ENCODE measurements at regions not wholly inside any gene's neighbourhood (a gene's known extent, or its start where the extent isn't known, plus 50 kb on each side); places are given as distances from the start of the nearest gene placed in this dataset.

DNA sequence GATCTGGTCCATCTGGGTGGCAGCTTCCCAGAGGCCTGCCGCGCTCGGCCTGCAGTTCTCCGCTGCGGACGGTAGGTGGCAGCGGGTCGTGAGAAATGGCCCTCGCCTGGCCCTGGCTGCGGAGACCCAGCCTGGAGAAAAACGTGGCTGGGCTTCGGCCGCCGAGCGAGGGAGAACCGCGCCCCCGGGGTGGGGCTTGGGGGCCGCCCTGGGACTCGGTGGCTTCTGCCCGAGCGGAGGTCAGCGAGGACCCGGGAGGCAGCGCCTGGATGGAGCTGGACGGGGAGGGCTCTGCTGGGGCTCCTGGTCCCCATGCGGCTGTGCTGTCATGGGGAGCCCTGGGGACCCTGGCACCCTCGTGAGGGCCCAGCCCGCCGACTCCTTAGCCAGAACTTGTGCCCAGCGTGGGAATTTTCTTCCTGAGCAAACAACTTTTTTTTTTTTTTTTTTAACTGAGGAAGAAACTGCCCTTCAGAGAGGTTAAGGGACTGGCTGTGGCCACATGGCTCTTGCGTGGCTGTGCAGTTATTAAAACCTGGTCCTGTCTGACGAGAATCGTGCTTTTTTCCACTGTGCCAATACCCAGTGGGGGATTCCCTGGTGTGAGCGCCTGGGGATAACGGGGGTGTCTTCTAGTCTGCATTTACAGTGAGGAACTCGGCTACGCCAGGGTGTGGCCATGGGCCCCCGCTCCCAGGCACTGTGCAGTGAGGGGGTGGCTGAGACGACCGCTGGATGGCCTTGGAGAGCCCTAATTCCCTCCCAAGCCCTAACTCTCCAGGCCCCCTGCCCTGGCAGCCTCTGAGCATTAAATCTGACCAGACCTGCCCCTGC, 535.6 kb downstream of the INSC start:
- TSS peak; percentile 79 for BruUV-seq (replicated peaks)
- TF ChIP-seq EZH2 (IDR thresholded peaks at IDR 0.05; ENCODE audit: borderline replicate concordance, low read depth, low read length, poor library complexity, severe bottlenecking) = no peak
- TF ChIP-seq, protein P1, sequence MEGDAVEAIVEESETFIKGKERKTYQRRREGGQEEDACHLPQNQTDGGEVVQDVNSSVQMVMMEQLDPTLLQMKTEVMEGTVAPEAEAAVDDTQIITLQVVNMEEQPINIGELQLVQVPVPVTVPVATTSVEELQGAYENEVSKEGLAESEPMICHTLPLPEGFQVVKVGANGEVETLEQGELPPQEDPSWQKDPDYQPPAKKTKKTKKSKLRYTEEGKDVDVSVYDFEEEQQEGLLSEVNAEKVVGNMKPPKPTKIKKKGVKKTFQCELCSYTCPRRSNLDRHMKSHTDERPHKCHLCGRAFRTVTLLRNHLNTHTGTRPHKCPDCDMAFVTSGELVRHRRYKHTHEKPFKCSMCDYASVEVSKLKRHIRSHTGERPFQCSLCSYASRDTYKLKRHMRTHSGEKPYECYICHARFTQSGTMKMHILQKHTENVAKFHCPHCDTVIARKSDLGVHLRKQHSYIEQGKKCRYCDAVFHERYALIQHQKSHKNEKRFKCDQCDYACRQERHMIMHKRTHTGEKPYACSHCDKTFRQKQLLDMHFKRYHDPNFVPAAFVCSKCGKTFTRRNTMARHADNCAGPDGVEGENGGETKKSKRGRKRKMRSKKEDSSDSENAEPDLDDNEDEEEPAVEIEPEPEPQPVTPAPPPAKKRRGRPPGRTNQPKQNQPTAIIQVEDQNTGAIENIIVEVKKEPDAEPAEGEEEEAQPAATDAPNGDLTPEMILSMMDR (conservative IDR thresholded peaks at IDR 0.05; ENCODE audit: low read depth, low read length) = peak; percentile 93
- CTCF ChIA-PET = interaction anchor here (0.6 to 1.0 kb wide), 3 partner anchors 179 to 963 kb away, joined by 3 to 4 read pairs (median 3); no protein-coding TSS in a partner anchor
- Histone ChIP-seq H3K36me3 (ENCODE audit: insufficient read depth, low read length, poor library complexity, severe bottlenecking) (no peaks in the 10 kb centered on the region), H3K27ac (ENCODE audit: low read depth, low read length, poor library complexity, severe bottlenecking) (peak overlapping the region; percentile 75), H3K4me3 (ENCODE audit: low read depth, low read length, poor library complexity, severe bottlenecking) (peak overlapping the region; percentile 45), H3K27me3 (replicated peaks; ENCODE audit: insufficient read depth, low read depth, low read length, poor library complexity) (no peaks in the 10 kb centered on the region), H3K9me3 (ENCODE audit: low read depth, low read length, poor library complexity, severe bottlenecking) (no peaks in the 10 kb centered on the region), H3K4me1 (ENCODE audit: insufficient read depth, low read length, poor library complexity, severe bottlenecking) (peaks cover 7% of the 10 kb centered on the region)
- intact Hi-C loops (cut with micrococcal nuclease; ENCODE audit: unreplicated experiment) = loop anchor here (2.0 to 10.0 kb wide), 3 partner anchors 326 to 962 kb away; no protein-coding TSS in a partner anchor
- POLR2A ChIA-PET (ENCODE audit: low non-redundant PET) = no interaction called here
- peak; percentile 92 for DNase-seq (ENCODE audit: low spot score)

DNA sequence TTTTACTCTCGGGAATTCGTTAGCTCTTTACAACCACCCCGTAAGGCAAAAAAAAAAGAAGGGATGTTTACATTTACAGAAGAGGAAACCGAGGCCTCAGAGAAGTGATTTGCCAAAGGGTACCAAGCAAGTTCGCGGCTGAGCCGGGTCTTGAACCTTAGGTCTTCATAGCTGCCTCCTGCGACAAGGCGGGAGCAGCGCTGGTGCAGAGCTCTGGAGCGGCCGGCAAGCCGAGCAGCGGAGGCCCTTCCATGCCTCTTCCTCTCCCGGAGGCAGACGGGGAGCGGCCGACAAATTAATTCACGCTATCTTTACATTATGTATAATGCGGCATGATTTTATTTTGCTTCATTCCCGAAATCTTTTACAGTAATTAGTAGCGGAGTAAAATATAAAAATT, 536.3 kb downstream of the INSC start:
- Histone ChIP-seq H3K27ac (ENCODE audit: low read depth, low read length, poor library complexity, severe bottlenecking) (no peak overlapping the region), H3K4me1 (ENCODE audit: insufficient read depth, low read length, poor library complexity, severe bottlenecking) (peaks cover 7% of the 10 kb centered on the region), H3K36me3 (ENCODE audit: insufficient read depth, low read length, poor library complexity, severe bottlenecking) (no peaks in the 10 kb centered on the region), H3K9me3 (ENCODE audit: low read depth, low read length, poor library complexity, severe bottlenecking) (no peaks in the 10 kb centered on the region), H3K27me3 (replicated peaks; ENCODE audit: insufficient read depth, low read depth, low read length, poor library complexity) (no peaks in the 10 kb centered on the region), H3K4me3 (ENCODE audit: low read depth, low read length, poor library complexity, severe bottlenecking) (no peak overlapping the region)
- TF ChIP-seq, protein P1 (conservative IDR thresholded peaks at IDR 0.05; ENCODE audit: low read depth, low read length) = no peak
- no peak for TF ChIP-seq EZH2 (IDR thresholded peaks at IDR 0.05; ENCODE audit: borderline replicate concordance, low read depth, low read length, poor library complexity, severe bottlenecking)
- intact Hi-C loops (cut with micrococcal nuclease; ENCODE audit: unreplicated experiment) = loop anchor here (2.0 to 10.0 kb wide), 3 partner anchors 326 to 962 kb away; no protein-coding TSS in a partner anchor
- no TSS peak for BruUV-seq (replicated peaks)
- ChIA-PET CTCF (no interaction called here), POLR2A (ENCODE audit: low non-redundant PET) (no interaction called here)
- no peak for DNase-seq (ENCODE audit: low spot score)

DNA sequence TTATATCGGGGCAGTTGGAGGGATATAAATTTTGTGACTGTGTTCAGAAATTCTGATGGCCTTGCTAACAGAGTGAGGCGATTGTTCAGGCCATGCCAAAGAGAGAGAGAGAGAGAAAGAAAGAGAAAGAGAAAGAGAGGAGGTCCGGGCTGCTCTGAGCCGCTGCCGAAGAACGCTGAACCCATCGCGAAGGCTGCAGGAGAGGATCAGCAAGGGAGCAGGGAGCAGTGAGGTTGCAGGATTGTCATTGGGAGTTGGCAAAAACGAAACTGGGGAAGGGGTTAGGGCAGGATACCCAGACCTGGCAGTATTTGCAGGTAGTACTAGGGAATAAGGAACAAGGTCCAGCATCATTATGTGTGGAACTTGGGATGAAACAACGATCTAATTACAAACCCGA, 537.1 kb downstream of the INSC start:
- DNase-seq (ENCODE audit: low spot score) = no peak
- no peaks in the 10 kb centered on the region for H3K27me3 ChIP-seq (replicated peaks; ENCODE audit: insufficient read depth, low read depth, low read length, poor library complexity)
- POLR2A ChIA-PET (ENCODE audit: low non-redundant PET) = no interaction called here
- H3K9me3 ChIP-seq (ENCODE audit: low read depth, low read length, poor library complexity, severe bottlenecking) = no peaks in the 10 kb centered on the region
- BruUV-seq (replicated peaks) = no TSS peak
- peaks cover 7% of the 10 kb centered on the region for H3K4me1 ChIP-seq (ENCODE audit: insufficient read depth, low read length, poor library complexity, severe bottlenecking)
- intact Hi-C loops (cut with micrococcal nuclease; ENCODE audit: unreplicated experiment) = loop anchor here (2.0 to 10.0 kb wide), 3 partner anchors 327 to 961 kb away; no protein-coding TSS in a partner anchor
- H3K36me3 ChIP-seq (ENCODE audit: insufficient read depth, low read length, poor library complexity, severe bottlenecking) = no peaks in the 10 kb centered on the region
- CTCF ChIA-PET = no interaction called here
- H3K4me3 ChIP-seq (ENCODE audit: low read depth, low read length, poor library complexity, severe bottlenecking) = no peak overlapping the region
- TF ChIP-seq, protein P1 (conservative IDR thresholded peaks at IDR 0.05; ENCODE audit: low read depth, low read length) = no peak
- TF ChIP-seq EZH2 (IDR thresholded peaks at IDR 0.05; ENCODE audit: borderline replicate concordance, low read depth, low read length, poor library complexity, severe bottlenecking) = no peak
- H3K27ac ChIP-seq (ENCODE audit: low read depth, low read length, poor library complexity, severe bottlenecking) = no peak overlapping the region
